GM20000 (cell line): ENCODE measurements at regions not wholly inside any gene's neighbourhood (a gene's known extent, or its start where the extent isn't known, plus 50 kb on each side); places are given as distances from the start of the nearest gene placed in this dataset.

Source experiments
- DNase-seq: peaks from one replicate; pipeline ENCODE4 v3.0.0; 2012; ENCODE audit warnings: low spot score
- CTCF ChIP-seq: IDR thresholded peaks from 2 replicates; pipeline ENCODE4 v1.5.1; 2012; ENCODE audit warnings: mild to moderate bottlenecking, control low read depth; ENCODE audit errors: extremely low read depth, missing control alignments

- no peak for TF ChIP-seq CTCF
- no peak for DNase-seq
These were observed 482.0 kb downstream of the DMRT2 start for GRCh38 chr9:1532171-1532570.

- TF ChIP-seq CTCF: no peak
- DNase-seq: no peak
These were observed 480.1 kb upstream of the SMARCA2 start for GRCh38 chr9:1535051-1535450.

- no peak for TF ChIP-seq CTCF
- no peak for DNase-seq
These were observed 479.5 kb upstream of the SMARCA2 start for GRCh38 chr9:1535599-1535998.

GRCh38 chr9:1536522-1537170 is 478.5 kb upstream of the SMARCA2 start:
- no peak for TF ChIP-seq CTCF
- peak; percentile 10 for DNase-seq

GRCh38 chr9:1538301-1538700 is 476.8 kb upstream of the SMARCA2 start:
- DNase-seq: no peak
- TF ChIP-seq CTCF: no peak

GRCh38 chr9:1539216-1539615 is 475.9 kb upstream of the SMARCA2 start:
- TF ChIP-seq CTCF: no peak
- no peak for DNase-seq

GRCh38 chr9:1550636-1551035 is 464.5 kb upstream of the SMARCA2 start:
- TF ChIP-seq CTCF: no peak

More at GRCh38 chr9:1550636-1551035, 464.5 kb upstream of the SMARCA2 start:
- DNase-seq: no peak
